GM12865 (cell line): ENCODE measurements at regions not wholly inside any gene's neighbourhood (a gene's known extent, or its start where the extent isn't known, plus 50 kb on each side); places are given as distances from the start of the nearest gene placed in this dataset.

Source experiments
- DNase-seq: peaks from one replicate; pipeline ENCODE4 v3.0.0; 2010; ENCODE audit warnings: low read depth
- H3K4me3 ChIP-seq: 2 replicates; pipeline ENCODE4 v1.5.1; 2011; ENCODE audit warnings: mild to moderate bottlenecking, low read depth, low read length, control low read depth
- TF ChIP-seq, protein P1 (sequence below): IDR thresholded peaks from 2 replicates; pipeline ENCODE4 v1.5.1; 2011; ENCODE audit warnings: low read length, control low read depth, low read depth, inconsistent platforms; ENCODE audit not compliant: insufficient read depth; ENCODE audit errors: missing control alignments

DNA sequence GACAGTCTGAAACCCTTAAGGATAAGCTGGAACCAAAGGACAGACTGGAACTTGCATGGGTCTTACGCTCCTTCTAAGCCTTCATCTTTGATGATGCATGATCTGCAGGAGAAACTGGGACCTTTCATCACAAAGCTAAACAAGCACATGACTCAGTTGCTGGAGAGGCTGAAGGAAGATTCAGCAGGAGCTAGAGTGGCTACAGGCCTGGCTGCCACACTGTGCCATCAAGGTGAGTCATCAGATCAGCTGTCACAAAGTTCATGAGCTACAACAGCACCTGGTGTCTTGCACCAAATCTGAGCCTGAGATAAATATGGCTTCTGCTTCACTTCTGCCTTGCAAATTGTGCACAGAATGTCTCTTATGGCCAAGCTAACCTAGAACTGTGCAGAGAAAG, 95.5 kb upstream of the MARK1 start:
- no peak overlapping the region for H3K4me3 ChIP-seq
- DNase-seq: no peak
- TF ChIP-seq, protein P1, sequence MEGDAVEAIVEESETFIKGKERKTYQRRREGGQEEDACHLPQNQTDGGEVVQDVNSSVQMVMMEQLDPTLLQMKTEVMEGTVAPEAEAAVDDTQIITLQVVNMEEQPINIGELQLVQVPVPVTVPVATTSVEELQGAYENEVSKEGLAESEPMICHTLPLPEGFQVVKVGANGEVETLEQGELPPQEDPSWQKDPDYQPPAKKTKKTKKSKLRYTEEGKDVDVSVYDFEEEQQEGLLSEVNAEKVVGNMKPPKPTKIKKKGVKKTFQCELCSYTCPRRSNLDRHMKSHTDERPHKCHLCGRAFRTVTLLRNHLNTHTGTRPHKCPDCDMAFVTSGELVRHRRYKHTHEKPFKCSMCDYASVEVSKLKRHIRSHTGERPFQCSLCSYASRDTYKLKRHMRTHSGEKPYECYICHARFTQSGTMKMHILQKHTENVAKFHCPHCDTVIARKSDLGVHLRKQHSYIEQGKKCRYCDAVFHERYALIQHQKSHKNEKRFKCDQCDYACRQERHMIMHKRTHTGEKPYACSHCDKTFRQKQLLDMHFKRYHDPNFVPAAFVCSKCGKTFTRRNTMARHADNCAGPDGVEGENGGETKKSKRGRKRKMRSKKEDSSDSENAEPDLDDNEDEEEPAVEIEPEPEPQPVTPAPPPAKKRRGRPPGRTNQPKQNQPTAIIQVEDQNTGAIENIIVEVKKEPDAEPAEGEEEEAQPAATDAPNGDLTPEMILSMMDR: no peak

GRCh38 chr1:220431554-220432239, 96.2 kb upstream of the MARK1 start:
- TF ChIP-seq, protein P1: no peak
- no peak overlapping the region for H3K4me3 ChIP-seq
- no peak for DNase-seq

GRCh38 chr1:220430586-220430985, 97.3 kb upstream of the MARK1 start:
- DNase-seq: no peak
- TF ChIP-seq, protein P1: no peak
- no peak overlapping the region for H3K4me3 ChIP-seq

GRCh38 chr1:220430059-220430458, 97.9 kb upstream of the MARK1 start:
- TF ChIP-seq, protein P1: no peak
- DNase-seq: no peak

GRCh38 chr1:220426989-220427388, 100.9 kb upstream of the MARK1 start:
- H3K4me3 ChIP-seq: no peak overlapping the region
- TF ChIP-seq, protein P1: no peak
- DNase-seq: no peak

More at GRCh38 chr1:220430059-220430458, 97.9 kb upstream of the MARK1 start:
- H3K4me3 ChIP-seq: no peak overlapping the region

DNA sequence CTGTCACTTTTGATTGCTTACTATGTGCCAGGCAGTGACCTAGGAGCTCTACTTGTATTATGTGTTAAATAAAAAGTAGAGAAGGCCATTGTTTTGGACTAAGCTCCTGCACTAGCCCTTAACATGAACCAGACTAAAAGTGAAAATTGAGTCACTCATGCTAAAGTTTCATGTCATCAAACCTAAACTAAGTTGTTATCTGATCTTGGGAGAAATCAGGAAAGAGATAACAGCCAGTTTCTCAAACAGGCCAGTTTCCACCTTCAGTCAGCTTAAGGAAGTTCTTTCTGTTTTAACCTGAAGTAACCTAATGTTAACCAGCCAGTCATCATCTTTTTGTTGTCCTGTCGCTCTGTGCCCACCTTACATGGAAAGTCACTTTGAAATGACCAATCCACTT, 102.1 kb upstream of the MARK1 start:
- no peak overlapping the region for H3K4me3 ChIP-seq
- TF ChIP-seq, protein P1: no peak

DNA sequence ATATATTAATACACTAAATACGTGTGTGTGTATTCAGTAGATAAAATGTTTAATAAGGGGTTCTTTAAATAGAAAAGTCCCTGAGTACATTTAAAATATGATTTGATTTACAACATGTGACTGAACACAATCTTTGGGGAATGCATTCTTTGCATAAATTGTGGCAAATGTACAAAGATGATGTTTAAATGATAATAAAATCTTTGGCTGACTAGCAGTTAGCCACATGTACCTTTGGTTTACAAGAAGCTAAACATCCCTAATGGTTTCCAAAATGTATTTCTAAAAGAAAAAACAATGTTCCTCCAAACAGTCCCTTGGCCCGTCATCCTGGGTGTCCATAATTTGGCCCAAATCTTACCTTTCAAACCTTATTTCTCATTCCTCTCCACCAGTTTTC, 106.4 kb upstream of the MARK1 start:
- no peak overlapping the region for H3K4me3 ChIP-seq
- DNase-seq: no peak
- TF ChIP-seq, protein P1: no peak

More for the DNA sequence above, 102.1 kb upstream of the MARK1 start:
- DNase-seq: no peak
